NAMALWA (cell line): ENCODE measurements at regions not wholly inside any gene's neighbourhood (a gene's known extent, or its start where the extent isn't known, plus 50 kb on each side); places are given as distances from the start of the nearest gene placed in this dataset.

Experiments used
- DNase-seq: peaks from one replicate; pipeline ENCODE4 v3.0.0-alpha.2; 2015; ENCODE audit warnings: low spot score

GRCh38 chr6:144335311-144335861 is 50.3 kb downstream of the UTRN start:
- peak; percentile 49 for DNase-seq

GRCh38 chr6:144335914-144336313 is 50.8 kb downstream of the UTRN start:
- DNase-seq, result peak; percentile 71

DNA sequence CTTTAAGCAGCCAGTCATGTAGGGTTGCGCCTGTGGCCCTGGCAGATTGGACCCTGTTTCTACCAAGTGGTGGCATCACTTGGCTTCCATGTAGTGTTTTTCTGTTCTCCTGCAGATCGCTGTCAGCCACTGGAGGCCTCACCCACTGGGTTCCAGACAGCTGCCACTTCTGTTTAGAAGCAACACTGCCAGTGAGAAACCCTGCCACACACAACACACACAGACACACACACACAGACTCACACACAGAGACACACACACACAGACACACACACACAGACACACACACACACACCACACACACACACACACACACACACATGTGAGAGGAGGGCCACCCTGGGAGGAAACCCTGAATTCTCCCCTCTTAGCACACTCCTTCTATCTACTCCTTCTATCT is 51.8 kb downstream of the UTRN start:
- DNase-seq, result no peak

- no peak for DNase-seq
These were observed 53.3 kb downstream of the UTRN start for GRCh38 chr6:144338474-144338873.

DNA sequence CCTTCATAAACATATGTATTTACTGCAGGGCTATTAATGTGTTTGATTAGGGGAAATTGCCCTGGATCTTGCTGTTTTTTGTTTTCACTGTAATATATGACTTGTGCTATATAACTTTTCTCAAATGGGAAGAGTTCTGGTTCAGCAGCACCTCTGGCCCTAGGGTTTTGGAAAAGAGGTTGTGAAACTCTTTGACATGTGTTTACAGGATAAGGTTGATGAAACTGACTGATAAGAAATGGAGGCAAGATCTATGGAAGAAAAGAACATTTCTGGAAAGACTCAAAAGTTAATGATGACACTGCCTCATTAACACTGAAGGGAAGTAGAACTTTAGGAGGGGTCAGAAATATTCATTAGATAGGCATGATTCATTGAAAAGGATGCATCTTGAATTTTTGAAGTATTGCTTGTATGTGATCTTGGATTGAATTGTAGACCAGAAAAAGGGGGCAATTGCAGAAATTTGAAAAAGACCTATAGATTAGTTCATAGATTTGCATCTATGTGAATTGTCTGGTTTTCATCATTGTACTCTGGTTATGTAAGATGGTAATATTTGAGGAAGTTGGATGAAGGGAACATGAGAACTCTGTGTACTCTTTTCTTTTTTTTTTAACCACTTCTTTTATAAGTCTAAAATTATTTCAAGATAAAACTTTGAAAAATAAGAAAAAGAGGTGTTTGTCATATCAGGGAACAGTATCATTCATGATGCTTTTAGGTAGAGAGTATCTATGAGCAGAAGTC is 54.0 kb downstream of the UTRN start:
- DNase-seq, result no peak

DNA sequence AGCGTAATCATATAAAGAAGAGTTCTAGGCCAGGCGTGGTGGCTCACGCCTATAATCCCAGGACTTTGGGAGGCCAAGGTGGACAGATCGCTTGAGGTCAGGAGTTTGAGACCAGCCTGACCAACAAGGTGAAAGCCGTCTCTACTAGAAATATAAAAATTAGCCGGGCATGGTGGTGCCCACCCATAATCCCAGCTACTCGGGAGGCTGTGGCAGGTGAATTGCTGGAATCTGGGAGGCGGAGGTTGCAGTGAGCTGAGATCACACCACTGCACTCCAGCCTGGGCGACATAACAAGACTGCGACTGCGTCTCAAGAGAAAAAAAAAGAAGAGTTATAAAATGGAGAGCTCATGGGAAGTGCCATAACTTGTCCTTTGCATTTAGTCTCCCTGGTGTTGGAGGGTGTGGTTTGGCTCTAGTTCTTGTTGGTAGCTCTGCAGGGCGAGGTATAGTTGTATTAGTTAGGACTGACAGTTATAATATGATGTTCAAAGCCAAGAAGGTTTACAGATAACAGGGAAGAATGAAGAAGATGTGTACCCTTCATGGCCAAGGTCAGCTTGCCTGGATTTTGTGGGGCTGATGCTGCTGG is 54.8 kb downstream of the UTRN start:
- DNase-seq, result no peak

DNA sequence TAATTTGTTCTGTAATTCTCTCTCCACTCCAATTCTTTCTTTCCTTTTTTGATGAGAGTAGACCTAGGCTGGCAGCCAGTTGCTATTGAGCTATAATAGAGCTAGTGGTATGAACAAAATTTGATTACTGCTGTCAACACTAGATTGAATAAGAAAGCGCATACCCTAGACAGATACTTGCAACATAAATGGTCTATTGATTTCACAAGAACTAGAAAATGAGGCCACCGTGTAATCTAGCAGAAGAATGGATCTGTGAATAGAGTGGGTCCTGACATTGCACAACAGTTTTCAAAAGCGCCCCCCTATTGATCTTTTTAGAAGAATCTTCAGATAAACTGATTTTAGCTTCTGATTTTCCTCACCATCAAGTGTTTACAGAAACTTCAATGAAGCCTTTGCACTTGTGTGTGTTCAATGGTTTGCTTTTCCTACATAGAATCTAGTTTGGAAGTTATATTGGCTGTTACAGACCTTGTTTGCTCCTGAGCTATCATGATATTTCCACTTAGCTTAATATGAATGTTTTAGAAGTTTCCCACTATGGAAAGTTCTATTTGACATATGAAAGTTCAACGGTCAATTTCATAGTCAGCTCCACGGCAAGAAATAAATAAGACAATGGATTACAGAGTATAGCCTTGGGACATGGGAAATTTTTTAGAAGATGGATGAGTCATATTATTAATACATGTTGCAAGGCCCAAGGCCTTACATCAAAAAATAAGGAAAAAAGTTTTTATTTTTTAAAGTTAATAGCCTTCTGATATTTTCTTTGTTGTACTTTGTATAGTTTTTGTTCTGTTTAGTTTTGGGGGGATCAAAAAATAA is 55.6 kb downstream of the UTRN start:
- no peak for DNase-seq

GRCh38 chr6:144341831-144342527 is 56.8 kb downstream of the UTRN start:
- no peak for DNase-seq

GRCh38 chr6:144343701-144344428 is 58.7 kb downstream of the UTRN start:
- peak; percentile 66 for DNase-seq

- peak; percentile 74 for DNase-seq
These were observed 59.5 kb downstream of the UTRN start for GRCh38 chr6:144344646-144345045.

DNA sequence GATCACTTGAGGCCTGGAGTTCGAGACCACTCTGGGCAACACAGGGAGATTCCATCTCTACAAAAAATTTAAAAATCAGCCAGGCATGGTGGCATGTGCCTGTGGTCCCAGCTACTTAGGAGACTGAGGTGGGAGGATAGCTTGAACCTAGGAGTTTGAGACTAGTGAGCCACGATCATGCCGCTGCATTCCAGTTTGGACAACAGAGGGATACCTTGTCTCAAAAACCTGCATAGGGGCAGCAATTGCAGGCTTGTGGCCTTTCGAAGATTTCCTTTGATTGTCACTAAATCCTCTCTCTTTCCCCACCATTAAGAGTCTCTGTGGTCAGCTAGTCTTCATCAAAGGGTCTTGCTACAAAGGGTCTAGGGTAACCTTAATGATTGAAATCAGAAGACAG is 60.3 kb downstream of the UTRN start:
- DNase-seq, result no peak

- no peak for DNase-seq
These were observed 61.7 kb downstream of the UTRN start for GRCh38 chr6:144346719-144347447.

DNA sequence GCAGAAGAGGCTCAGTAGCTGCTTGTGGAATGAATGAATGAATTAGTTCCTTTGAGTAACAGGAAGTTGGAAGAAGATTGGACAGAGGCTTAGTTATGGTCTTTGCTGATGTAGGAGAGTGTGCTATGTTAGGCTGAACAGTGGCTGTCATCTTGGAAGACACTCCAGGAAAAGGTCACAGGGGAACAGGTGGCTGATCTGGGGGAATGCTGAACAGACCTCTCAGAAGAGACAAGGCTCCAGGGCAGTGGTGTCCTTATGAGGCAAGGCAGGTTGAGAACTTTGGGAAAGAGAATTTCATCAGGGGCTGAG is 62.3 kb downstream of the UTRN start:
- DNase-seq, result no peak

- DNase-seq, result no peak
These were observed 62.8 kb downstream of the UTRN start for GRCh38 chr6:144347933-144348332.

GRCh38 chr6:144349690-144350527 is 64.8 kb downstream of the UTRN start:
- DNase-seq, result peak; percentile 48

DNA sequence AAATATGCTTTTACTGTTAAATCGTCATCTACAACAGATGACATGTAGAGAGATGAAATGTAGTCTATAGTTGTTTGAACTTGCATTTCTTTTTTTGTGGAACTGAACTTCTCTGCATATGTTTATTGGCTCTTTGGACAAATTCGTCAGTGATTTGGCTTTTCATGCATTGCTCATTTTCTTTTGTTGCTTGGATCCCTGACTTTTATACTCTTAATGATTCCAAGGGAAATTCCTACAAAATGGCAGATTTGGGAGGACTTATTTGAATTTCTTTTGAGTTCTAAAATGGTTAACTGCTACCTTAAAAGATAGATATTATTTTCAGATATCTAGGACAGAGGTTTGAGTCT is 65.4 kb downstream of the UTRN start:
- DNase-seq, result no peak

GRCh38 chr6:144351379-144352127 is 66.4 kb downstream of the UTRN start:
- no peak for DNase-seq

- peak; percentile 66 for DNase-seq
These were observed 67.2 kb downstream of the UTRN start for GRCh38 chr6:144352331-144352730.

GRCh38 chr6:144353871-144354314 is 68.8 kb downstream of the UTRN start:
- DNase-seq, result no peak
